Jurkat, Clone E6-1 (cell line): ENCODE measurements at regions not wholly inside any gene's neighbourhood (a gene's known extent, or its start where the extent isn't known, plus 50 kb on each side); places are given as distances from the start of the nearest gene placed in this dataset.

Experiments used
- DNase-seq: peaks from one replicate; pipeline ENCODE4 v3.0.0-alpha.2; 2011; ENCODE audit warnings: low read depth, low spot score
- H3K4me3 ChIP-seq: 2 replicates; pipeline ENCODE4 v1.5.1; 2011; ENCODE audit warnings: mild to moderate bottlenecking, low read length, control low read depth, moderate library complexity

DNA sequence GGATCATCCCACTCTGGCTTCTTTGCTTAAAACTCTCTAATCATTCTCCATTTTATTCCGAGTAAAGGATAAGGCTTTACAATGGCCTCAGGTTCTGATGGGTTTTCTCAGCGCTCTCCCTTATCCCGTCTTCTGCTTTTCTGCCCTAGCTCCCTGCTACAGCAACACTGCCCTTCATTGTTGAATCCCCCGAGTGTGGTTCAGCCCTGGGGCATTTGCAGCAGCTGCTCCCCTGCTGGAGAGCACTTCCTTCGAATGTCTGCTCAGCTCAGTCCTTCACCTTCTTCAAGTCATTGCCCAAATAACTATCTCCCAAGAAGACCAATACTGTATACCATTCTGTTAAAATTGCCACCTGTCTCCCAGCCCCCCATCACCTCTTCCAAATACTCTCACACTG lies 111.8 kb downstream of the TBXT start:
- no peak for DNase-seq
- H3K4me3 ChIP-seq, result no peak overlapping the region

DNA sequence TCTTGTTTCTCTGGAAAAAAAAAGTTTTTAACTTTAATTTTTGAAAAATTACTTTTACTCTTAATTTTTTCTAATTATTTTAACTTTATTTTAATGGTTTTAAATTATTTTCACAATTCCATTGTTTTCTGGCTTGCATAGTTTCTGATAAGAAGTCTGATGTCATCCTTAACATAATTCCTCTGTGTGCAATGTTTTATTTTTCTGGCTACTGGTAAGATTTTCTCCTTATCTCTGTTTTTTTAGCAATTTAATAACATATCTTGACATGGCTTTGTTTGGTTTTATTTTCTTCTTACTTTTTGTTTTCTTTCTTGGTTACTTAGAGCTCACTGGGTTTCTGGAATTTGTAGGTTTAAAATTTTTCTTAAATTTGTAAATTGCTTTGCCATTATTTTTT lies 114.8 kb downstream of the TBXT start:
- no peak overlapping the region for H3K4me3 ChIP-seq

DNA sequence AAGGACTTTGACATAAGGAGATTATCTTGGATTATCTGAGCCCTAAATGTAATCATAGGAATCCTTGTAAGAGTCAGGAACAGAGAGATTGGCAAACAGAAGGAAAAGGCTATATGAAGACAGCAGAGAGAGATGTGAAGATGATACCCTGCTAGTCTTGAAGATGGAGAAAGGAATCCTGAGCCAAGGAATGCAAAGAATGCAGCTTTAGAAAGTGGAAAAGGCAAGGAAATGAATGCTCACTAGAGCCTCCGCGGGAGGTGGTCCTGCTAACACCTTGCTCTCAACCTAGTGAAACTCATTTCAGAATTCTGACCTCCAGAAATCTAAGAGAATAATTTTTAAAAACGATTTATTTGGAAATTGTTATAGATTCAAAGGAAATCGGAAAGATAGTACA lies 117.1 kb downstream of the TBXT start:
- DNase-seq, result no peak
- H3K4me3 ChIP-seq, result no peak overlapping the region

More for the DNA sequence above, 114.8 kb downstream of the TBXT start:
- no peak for DNase-seq

DNA sequence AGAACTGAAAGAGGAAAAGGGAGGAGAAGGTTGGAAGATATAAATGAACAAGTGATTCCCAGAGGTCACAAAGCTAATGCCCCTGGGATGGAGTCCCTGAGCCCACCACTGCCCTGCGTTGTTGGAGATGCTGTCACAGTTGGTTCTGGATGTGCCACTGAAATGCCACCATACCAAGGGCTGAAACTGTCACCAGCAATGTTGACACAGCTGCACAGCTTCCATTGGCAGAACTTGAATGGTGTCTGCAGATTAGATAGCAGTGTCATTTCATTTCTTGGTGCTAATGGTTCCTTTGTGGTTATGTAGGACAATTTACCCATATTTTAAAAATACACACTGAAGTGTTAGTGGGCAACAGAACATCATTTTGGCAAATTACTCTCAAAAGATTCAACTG lies 120.7 kb downstream of the TBXT start:
- H3K4me3 ChIP-seq, result no peak overlapping the region
- no peak for DNase-seq

DNA sequence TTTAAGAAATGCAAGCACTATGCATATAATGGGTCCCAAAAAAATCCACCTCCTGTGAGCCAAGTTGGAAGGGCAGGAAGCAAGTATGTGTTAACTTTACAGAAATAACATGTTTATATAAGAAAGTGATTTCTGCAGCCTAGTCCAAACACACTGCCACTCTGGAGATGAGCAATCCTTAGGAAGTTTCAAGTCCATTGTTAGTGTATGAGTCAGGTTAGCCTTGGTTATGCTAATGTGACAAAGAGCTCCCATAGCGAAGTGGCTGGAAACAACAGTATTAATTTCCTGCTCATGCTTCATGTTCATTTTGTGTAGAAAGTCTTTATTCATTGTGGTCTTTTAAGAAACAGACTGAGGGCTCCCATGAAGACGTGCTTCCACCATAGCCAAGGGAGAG lies 121.4 kb downstream of the TBXT start:
- no peak for DNase-seq
- H3K4me3 ChIP-seq, result no peak overlapping the region

DNA sequence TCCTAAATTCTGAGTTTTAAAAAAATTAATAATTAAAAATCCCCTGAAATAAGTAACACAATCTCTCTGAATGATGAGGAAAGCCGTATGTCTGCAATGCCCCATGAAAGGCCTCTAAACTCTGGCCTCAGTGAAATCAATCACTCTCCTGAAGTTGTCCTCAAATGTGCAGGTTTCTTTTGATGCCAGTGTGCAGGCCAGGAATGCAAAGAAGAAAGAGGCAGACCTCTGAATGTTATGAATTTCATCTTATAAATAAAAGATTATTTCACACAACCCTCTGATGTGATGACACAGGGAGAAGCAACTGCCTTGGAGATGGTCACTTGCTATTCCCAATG lies 121.8 kb downstream of the TBXT start:
- DNase-seq, result no peak
- no peak overlapping the region for H3K4me3 ChIP-seq

DNA sequence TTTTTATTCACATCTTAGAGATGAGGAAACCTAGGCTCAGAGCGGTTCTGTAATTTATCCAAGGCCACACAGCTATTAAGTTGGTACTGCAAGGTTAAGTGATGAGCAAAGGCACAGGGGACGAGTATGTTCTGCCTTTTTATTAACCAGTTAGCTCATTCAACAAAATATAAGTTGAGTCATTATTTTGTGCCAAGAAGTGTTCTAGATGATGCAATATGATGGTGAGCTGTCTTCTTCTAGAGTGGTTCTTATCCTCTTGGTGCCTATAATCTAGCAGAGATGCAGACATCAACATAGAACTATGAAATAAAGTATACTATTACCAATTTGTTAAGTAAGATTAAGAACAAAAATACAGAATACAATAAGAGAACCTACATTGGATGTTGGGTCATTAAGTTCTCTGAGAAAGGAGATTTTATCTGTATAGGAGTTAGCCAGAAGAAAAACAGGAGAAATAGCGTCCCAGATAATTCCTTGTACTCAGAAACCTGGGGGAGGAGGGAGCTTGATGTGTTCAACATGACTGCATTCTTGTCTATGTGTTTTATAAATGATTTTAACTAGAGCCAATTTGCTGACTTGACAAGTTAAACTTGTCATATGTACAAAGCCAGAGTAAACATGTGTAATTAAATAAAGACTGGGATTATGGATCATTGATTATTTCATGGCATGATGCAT lies 122.3 kb downstream of the TBXT start:
- H3K4me3 ChIP-seq, result no peak overlapping the region
- no peak for DNase-seq

DNA sequence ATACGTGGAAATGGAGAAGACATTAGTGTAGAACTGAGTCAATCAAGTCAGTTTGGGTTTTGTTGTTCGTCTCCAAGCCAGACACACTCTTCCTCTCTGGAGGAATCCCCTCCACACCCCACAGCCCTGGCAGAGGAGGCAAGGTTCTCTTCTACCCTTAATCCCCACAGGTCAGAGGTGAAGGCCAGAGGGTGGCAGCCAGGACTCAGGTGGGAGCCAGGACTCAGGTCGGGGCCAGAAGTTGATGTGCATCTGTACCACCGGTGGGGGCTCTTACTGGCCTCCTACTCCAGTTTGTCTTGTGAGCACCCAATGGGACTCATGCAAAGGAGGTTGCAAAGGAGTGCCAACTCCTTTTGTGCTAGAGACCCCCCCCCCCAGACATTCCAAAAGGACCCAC lies 126.4 kb downstream of the TBXT start:
- H3K4me3 ChIP-seq, result no peak overlapping the region
- no peak for DNase-seq

DNA sequence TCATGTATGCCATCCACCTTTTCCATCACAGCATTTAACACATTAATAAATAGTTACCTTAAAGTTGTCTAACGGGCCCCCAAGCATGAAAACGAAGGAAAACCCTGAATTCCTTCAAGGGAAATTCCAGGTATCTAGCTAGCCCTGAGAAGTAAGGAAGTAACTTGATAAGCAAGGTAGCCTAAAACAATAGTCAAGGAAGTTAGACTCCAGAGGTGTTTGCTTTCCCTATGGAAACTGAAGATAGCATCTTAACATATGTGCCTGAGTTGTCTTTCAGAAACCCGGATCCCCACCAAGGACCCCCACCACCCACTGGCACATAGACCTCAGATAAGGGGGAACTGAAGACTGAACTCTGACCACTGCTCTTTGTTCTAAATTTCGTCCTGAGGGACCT lies 127.4 kb downstream of the TBXT start:
- no peak overlapping the region for H3K4me3 ChIP-seq
- DNase-seq, result no peak

DNA sequence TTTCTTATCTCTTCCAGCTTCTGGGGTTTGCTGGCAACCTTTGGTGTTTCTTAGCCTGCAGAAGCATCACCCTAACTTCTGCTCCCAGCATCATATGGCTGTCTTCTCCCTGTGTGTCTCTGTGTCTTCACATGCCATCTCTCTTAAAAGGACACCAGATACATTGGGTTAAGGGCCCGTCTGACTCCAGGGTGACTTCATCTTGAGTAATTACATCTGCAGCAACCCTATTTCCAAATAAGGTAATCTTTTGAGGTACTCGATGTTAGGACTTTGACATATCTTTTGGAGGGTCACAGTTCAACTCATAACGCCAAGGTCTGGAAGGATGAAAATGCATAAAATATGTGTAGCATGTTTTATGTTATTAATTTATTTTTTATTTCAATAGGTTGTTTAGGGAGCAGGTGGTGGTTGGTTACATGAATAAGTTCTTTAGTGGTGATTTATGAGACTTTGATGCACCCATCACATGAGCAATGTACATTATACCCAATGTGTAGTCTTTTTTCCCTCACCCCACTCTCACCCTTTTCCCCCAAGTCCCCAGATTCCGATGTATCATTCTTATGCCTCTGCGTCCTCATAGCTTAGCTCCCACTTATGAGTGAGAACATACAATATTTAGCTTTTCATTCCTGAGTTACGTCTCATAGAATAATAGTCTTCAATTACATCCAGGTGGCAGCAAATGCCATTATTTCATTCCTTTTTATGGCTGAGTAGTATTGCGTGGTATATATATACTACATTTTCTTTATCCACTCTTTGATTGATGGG lies 131.1 kb downstream of the TBXT start:
- no peak for DNase-seq
- H3K4me3 ChIP-seq, result no peak overlapping the region

DNA sequence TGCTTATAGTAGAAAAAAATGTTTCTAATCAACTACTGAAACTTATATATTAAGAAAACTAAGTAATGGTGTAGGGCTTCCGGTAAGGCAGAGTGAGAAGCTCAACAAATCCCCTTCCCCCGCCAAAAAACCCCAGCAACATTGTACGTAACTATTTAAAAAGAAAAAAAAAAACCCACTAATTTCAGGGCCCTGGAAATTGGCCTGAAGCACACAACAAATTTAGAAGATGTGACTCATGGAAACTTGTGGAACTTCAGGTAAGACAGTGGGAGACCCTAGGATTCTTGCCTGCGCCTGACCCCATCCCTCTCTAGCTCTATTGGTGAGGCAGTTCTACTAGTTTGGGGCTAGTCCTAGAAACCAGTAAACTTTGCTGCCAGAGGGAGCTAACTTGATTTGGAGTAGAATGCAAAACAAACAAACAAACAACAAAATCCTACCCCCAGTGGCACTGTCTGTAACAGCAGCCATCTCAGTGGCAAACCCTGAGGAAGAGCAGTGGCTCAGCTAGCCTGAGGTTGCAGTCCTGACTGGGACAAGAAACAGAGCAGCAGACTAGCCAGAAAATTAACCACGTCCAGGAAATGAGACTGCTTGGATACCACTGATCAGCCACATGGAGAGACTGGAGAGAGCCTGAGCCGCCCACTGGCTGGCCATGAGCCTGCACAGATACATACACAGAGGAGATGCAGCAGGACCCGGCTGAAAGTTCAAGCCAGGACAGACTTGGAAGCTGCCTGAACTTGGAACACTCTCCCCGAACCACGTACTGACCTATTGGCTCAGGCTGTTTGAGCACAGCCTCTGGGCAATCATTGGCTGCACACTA lies 135.1 kb downstream of the TBXT start:
- no peak overlapping the region for H3K4me3 ChIP-seq
- DNase-seq, result no peak

DNA sequence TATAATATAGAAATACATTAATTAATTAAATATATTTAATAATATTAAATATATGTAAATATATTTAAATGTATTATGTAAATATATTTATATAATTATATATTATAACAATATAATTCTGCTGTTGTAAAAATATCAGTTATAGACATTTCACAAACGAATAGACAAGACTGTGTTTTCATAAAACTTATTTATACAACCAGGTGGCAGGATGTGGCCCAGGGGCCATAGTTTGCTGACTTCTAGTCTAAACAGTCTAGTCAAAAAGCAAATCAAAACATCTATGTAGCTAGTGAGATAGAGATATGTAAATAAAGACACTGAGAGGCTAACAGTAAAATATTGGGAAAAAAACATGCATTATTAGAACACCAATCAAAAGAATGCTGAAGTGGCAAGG lies 136.4 kb downstream of the TBXT start:
- no peak overlapping the region for H3K4me3 ChIP-seq
- DNase-seq, result no peak

DNA sequence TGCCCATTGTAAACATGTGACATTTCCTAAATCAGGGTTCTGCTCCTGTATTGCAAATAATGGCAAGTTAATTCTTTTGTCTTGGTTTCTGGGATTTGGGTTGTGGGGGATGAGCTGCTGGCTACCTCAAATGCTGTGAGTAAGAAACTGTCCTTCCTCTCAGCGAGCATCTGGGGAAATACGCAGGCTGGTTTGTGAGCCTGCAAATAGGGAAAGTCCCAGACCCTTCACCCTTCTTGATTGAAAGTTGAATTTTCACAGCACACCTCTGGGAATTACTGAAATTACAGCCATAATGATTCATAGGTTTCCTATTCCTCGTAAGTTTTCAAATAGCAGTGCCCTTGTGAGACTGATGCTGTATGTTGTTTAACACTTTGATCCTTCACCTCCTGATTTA lies 138.1 kb downstream of the TBXT start:
- no peak overlapping the region for H3K4me3 ChIP-seq
- DNase-seq, result no peak

DNA sequence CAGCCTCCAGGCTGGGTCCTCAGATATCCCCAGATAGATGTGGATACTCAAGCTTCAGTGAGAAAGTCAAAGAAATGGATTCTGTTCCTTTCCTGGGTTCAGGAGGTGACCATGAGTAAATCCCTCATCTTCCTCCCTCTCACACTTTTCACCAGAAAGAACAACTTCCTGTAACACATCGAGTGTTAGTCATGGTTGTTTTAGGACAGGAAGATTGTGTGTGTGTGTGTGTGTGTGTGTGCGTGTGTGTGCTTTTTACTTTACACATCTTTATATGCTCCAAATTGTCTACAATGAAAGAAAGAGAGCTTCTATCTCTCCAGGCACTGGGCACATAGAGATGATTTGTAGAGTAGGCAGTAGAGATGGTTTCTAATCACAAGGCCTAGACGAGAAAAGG lies 139.9 kb downstream of the TBXT start:
- no peak for DNase-seq
- H3K4me3 ChIP-seq, result no peak overlapping the region

DNA sequence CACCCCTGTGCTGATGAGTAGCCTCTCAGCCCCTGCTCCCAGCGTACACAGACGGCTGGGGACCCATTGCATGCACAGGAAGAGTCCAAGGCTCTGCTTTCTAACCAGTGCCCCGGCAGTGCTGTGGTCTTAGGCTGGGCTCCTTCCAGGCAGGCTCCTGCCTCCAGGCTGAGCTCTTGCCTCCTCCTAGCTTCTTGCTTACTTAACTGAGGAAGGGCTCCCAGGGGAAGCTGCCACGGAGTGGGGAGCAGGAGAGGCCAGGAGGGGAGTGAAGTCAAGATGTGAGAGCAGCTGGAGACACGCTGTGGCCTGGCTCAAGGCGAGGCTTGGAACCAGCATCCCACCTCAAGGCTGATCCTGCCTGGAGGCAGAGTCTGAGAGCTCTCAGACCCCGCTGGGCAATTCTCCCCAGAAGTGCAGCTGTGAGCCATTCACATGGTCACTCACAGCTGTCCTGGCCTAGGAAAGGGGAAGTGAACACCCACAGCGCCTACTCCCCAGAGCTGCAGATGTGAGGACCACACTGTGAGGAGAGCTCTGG lies 141.0 kb downstream of the TBXT start:
- DNase-seq, result no peak
- no peak overlapping the region for H3K4me3 ChIP-seq

DNA sequence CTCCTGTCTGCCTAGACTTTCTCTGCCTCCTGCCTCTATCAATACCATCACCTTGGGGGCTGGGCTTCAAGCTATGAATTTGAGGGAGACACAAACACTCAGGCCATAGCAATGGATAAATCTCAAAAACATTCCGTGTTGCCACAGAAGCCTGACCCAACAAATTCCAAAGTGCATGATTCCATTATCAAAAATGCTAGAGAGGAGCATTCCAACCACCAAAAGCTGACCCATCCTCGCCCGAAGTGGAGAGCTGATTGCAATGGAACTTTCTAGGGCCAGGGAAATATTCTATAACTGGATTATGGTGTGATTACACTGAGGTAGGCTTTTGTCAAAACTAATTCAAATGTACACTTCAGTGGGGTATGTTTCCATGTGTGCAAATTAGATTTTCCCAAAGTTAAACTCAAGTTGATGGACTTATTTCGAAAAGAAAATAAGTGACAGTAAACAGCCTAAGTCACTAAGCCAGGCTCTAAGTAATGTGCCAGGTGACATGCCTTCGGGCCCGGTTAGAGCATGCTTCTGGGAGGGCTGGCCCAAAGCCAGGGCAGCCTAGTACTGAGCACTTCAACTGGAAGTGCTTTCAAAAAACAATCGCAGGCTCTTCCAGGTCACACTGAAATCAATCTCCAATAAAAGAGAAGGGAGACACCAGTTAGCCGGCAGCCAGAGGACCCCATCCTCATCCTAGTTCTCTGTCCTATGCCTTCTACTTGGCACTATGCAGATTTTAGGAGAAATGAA lies 142.3 kb downstream of the TBXT start:
- no peak for DNase-seq
- H3K4me3 ChIP-seq, result no peak overlapping the region

DNA sequence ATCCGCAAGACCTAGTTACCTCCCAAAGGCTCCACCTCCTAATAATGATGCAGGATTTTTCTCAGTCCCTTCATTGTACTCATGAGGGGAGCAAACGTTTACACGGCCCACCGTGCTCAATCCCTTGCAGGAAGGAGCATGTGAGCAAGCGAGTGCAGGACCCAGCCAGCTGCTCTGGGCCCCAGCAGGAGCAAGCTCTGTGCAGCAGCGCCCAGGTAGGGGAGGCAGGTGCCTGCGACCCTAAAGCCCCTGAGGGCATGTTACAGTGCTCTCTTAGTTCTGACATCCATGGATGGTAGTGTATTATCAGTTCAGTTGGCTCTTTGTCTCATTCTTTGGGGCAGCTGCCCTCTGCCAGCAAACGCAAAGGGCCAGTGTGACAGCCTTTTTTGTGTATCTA lies 143.4 kb downstream of the TBXT start:
- DNase-seq, result no peak
- H3K4me3 ChIP-seq, result no peak overlapping the region

DNA sequence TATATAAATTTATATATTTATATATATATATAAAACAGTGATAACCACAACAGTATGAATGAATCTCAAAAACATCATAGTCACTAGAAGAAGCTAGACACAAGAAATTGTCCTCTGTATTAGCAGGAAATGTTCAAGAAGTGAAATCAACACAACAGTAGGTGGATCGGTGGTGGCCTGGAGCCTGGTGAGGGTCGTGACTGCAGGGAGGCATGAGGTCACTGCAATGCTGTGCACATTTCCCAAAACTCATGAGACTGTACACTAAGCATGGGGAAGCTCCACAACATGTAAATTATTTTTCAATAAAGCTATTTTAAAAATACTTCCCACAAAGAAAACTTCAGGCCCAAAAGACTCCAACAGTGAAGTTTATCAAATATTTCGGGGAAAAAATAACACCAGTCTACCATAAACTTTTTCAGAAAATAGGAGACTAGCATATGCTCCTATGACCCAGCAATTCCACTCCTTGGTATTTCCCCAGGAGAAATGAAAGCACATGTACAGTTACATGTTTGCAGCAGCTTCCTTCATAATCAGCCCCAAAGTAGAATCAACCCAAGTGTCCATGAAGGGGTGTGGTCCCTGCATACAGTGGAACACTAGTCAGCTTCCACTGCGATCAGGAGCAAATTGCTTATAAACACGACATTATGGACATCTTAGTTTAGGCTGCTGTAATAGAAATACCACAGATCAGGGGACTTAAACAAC lies 144.2 kb downstream of the TBXT start:
- DNase-seq, result no peak
- H3K4me3 ChIP-seq, result no peak overlapping the region

DNA sequence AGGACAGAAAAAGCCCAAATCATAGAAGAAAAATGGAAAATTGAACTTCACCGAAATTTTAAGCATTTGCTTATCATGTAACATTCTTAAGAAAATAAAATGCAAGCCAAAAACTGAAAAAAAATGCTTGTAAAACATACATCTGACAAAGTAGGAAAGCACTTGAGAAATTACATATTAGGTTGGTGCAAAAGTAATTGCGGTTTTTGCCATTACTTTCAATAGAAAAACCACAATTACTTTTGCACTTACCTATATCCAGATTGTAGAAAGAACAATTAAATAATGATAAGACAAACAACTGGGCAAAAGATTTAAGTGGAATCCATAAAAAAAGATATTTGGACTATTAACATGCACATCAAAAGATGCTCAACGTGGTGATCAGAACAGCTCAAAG lies 146.2 kb downstream of the TBXT start:
- no peak for DNase-seq
- H3K4me3 ChIP-seq, result no peak overlapping the region
